ENCODE measurements at regions not wholly inside any gene's neighbourhood (a gene's known extent, or its start where the extent isn't known, plus 50 kb on each side); places are given as distances from the start of the nearest gene placed in this dataset.

DNA sequence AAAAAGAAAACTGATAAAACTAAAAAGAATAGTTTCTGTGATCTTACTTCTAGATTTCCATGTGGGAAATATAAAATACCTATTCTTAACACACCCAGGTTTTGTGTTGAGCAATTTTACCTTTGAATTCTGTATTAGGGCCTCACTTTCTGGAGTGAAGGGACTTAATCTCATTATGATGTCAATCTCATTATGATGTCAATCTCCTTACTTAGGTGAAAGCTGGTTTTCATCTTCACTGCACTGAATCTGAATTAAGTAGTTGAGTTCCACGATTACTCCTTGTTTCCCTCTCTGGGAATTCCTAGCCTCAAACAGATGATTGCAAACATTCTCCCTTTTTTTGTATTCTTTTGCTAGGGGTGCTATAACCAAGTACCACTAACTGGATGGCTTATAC is 1367.2 kb downstream of the EFNB2 start:
- no peak for TF ChIP-seq CTCF (IDR thresholded peaks at IDR 0.05; ENCODE audit: unreplicated experiment in 3 of 3)
- no peaks in the 10 kb centered on the region for H3K9me3 Mint-ChIP-seq
- H3K4me3 Mint-ChIP-seq: no peak overlapping the region
- no peaks in the 10 kb centered on the region for H3K27me3 Mint-ChIP-seq (ENCODE audit: low read depth)
- no peaks in the 10 kb centered on the region for H3K4me1 Mint-ChIP-seq
- H3K27ac Mint-ChIP-seq: no peak overlapping the region
- H3K36me3 Mint-ChIP-seq (ENCODE audit: low read depth): no peaks in the 10 kb centered on the region

DNA sequence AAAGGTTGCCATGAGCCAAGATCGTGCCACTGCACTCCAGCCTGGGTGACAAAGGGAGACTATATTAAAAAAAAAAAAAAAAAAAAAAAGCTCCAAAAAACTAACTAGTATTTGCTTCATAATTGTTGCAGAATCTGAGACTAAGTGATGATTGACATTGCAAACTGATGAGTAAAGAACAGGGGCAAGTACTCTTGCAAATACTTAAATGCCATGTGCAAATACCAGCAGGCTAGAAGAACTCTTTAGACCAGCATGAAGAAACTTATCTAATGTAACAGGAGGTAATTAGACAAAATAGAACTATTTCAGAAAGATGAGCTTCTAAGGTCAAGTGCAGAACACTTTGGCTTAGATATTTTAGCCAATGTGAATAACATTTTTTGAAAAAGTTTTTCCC is 1368.1 kb downstream of the EFNB2 start:
- H3K4me1 Mint-ChIP-seq: no peaks in the 10 kb centered on the region
- no peak overlapping the region for H3K27ac Mint-ChIP-seq
- no peaks in the 10 kb centered on the region for H3K27me3 Mint-ChIP-seq (ENCODE audit: low read depth)
- H3K9me3 Mint-ChIP-seq: no peaks in the 10 kb centered on the region
- TF ChIP-seq CTCF (IDR thresholded peaks at IDR 0.05; ENCODE audit: unreplicated experiment in 3 of 3): no peak
- H3K4me3 Mint-ChIP-seq: no peak overlapping the region
- no peaks in the 10 kb centered on the region for H3K36me3 Mint-ChIP-seq (ENCODE audit: low read depth)

DNA sequence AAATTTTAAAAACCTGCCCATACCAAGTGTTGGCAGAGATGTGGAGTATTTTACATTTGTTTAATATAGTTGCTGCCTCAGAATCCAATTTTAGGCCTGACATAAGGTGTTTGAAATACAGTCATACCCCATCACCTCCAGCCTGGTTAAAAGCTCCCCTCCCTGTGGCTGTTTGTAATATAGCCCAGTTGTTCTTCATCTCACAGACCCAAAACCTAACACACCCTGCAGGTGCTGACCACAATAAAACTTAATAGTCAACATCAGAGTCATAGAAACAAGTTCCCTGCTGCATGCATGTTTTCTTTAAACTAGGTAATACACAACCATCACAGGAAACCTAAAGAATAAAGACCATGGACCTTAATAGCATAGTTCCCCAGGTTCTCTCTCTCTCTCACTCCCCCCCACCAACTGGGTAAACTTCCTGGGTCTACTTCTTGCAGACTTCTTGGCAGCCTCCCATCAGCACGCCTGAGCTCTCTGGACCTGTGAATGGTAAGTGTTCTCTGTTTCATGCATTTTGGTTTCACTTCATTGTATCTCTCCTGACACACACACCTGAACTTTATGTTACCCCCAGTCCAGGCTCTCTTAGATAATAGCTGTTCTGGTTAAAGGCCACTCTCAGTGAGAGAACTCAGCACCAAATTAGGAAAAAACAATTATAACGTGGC is 1369.9 kb downstream of the EFNB2 start:
- H3K4me1 Mint-ChIP-seq: no peaks in the 10 kb centered on the region
- H3K9me3 Mint-ChIP-seq: no peaks in the 10 kb centered on the region
- H3K4me3 Mint-ChIP-seq: no peak overlapping the region
- no peaks in the 10 kb centered on the region for H3K27me3 Mint-ChIP-seq (ENCODE audit: low read depth)
- H3K36me3 Mint-ChIP-seq (ENCODE audit: low read depth): no peaks in the 10 kb centered on the region
- no peak overlapping the region for H3K27ac Mint-ChIP-seq
- no peak for TF ChIP-seq CTCF (IDR thresholded peaks at IDR 0.05; ENCODE audit: unreplicated experiment in 3 of 3)

DNA sequence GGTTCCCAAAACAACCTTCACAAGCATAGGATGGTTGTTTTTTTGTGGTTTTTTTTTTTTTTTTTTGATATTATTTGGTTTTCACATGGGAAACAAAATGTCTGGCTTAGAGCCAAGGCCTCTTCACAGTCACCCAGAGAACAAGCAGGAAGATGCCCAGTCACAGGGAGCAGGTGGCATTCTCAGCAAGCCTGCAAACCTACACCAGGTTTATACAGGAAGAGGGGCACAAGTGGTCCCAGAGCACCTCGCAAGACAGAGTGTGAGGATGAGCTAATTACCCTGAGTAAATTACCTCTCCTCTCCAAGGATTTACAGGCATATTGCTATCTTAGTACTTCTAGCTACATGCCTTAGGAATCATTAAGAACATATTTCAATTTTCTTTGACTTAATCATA is 1375.6 kb downstream of the EFNB2 start:
- no peaks in the 10 kb centered on the region for H3K27me3 Mint-ChIP-seq (ENCODE audit: low read depth)

DNA sequence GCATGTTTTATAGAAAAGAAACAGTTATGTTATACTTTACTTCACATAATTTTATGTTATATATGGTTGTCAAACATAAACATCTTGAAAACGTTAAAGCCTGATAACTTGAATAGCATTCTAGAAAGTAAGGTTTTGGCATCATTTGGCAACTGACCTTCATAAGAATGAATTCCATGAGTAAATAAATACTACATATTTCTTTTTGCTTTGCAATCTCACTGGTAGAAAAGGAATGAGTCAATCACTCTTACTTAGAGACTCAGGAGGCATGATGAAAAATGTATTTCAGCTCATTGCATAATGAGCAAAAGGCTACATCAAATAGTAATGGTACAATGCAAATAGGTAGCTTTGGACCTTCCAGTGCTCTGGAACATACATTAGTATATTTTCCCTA is 1381.9 kb downstream of the EFNB2 start:
- Mint-ChIP-seq H3K9me3 (no peaks in the 10 kb centered on the region), H3K4me3 (no peak overlapping the region), H3K27me3 (ENCODE audit: low read depth) (no peaks in the 10 kb centered on the region), H3K4me1 (no peaks in the 10 kb centered on the region), H3K36me3 (ENCODE audit: low read depth) (no peaks in the 10 kb centered on the region), H3K27ac (no peak overlapping the region)
- no peak for TF ChIP-seq CTCF (IDR thresholded peaks at IDR 0.05; ENCODE audit: unreplicated experiment in 3 of 3)

More for the DNA sequence above, 1375.6 kb downstream of the EFNB2 start:
- H3K9me3 Mint-ChIP-seq: no peaks in the 10 kb centered on the region
- no peaks in the 10 kb centered on the region for H3K36me3 Mint-ChIP-seq (ENCODE audit: low read depth)
- no peak overlapping the region for H3K27ac Mint-ChIP-seq
- no peak overlapping the region for H3K4me3 Mint-ChIP-seq
- TF ChIP-seq CTCF (IDR thresholded peaks at IDR 0.05; ENCODE audit: unreplicated experiment in 3 of 3): no peak
- no peaks in the 10 kb centered on the region for H3K4me1 Mint-ChIP-seq

GRCh38 chr13:105151639-105152038 is 1383.8 kb downstream of the EFNB2 start:
- no peak overlapping the region for H3K4me3 Mint-ChIP-seq
- no peaks in the 10 kb centered on the region for H3K36me3 Mint-ChIP-seq (ENCODE audit: low read depth)
- H3K27ac Mint-ChIP-seq: no peak overlapping the region
- H3K9me3 Mint-ChIP-seq: no peaks in the 10 kb centered on the region
- H3K27me3 Mint-ChIP-seq (ENCODE audit: low read depth): no peaks in the 10 kb centered on the region
- TF ChIP-seq CTCF (IDR thresholded peaks at IDR 0.05; ENCODE audit: unreplicated experiment in 3 of 3): no peak
- H3K4me1 Mint-ChIP-seq: no peaks in the 10 kb centered on the region
